Glutamatergic neuron (in vitro differentiated cells): ENCODE measurements at regions not wholly inside any gene's neighbourhood (a gene's known extent, or its start where the extent isn't known, plus 50 kb on each side); places are given as distances from the start of the nearest gene placed in this dataset.

ENCODE experiments used
- DNase-seq: peaks from one replicate; pipeline ENCODE4 v3.0.0; 2022
- H3K27ac Mint-ChIP-seq: one replicate; pipeline ENCODE4 v1.8.0; 2020; ENCODE audit warnings: mild to moderate bottlenecking, mixed read lengths, inconsistent platforms; ENCODE audit not compliant: unreplicated experiment
- H3K27me3 Mint-ChIP-seq: one replicate; pipeline ENCODE4 v1.8.0; 2020; ENCODE audit warnings: mild to moderate bottlenecking, moderate library complexity, mixed read lengths, inconsistent platforms; ENCODE audit not compliant: unreplicated experiment
- H3K36me3 Mint-ChIP-seq: one replicate; pipeline ENCODE4 v1.8.0; 2020; ENCODE audit warnings: mild to moderate bottlenecking, mixed read lengths, inconsistent platforms; ENCODE audit not compliant: unreplicated experiment
- H3K4me1 Mint-ChIP-seq: one replicate; pipeline ENCODE4 v1.8.0; 2020; ENCODE audit warnings: mild to moderate bottlenecking, low read depth, mixed read lengths, inconsistent platforms; ENCODE audit not compliant: unreplicated experiment
- H3K4me3 Mint-ChIP-seq: one replicate; pipeline ENCODE4 v1.8.0; 2020; ENCODE audit warnings: mild to moderate bottlenecking, mixed read lengths, inconsistent platforms; ENCODE audit not compliant: unreplicated experiment
- H3K9me3 Mint-ChIP-seq: one replicate; pipeline ENCODE4 v1.8.0; 2020; ENCODE audit warnings: mild to moderate bottlenecking, moderate library complexity, mixed read lengths, inconsistent platforms; ENCODE audit not compliant: unreplicated experiment
- TF ChIP-seq, protein P1 (sequence below): fragments of 200-600 bp; sonication (generic); IDR thresholded peaks from one replicate; pipeline ENCODE4 v1.5.0; 2021; ENCODE audit not compliant: partially characterized antibody, unreplicated experiment

DNA sequence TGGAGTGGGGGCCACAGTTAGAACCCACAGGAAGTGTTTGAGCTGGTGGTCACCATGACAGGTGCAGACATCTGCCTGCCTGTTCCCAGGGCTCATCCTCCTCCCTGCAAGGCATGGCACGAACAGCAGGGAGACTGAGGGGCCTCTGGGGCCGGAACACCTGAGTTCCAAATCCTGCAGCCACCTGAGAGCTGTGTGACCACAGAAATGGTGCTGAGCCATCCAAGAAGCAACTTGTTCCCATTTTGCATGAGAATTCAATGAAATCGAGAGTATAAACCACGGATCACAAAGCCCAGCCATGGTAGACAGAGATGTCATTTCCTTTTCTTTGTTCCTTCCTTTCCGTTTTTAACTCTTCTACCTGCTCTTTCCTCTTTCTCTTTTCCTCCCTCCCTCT is 268.6 kb downstream of the FOXA2 start:
- no peak for DNase-seq
- no peaks in the 10 kb centered on the region for H3K4me1 Mint-ChIP-seq
- no peaks in the 10 kb centered on the region for H3K36me3 Mint-ChIP-seq
- no peaks in the 10 kb centered on the region for H3K9me3 Mint-ChIP-seq
- no peak overlapping the region for H3K4me3 Mint-ChIP-seq
- H3K27ac Mint-ChIP-seq: no peak overlapping the region
- TF ChIP-seq, protein P1, sequence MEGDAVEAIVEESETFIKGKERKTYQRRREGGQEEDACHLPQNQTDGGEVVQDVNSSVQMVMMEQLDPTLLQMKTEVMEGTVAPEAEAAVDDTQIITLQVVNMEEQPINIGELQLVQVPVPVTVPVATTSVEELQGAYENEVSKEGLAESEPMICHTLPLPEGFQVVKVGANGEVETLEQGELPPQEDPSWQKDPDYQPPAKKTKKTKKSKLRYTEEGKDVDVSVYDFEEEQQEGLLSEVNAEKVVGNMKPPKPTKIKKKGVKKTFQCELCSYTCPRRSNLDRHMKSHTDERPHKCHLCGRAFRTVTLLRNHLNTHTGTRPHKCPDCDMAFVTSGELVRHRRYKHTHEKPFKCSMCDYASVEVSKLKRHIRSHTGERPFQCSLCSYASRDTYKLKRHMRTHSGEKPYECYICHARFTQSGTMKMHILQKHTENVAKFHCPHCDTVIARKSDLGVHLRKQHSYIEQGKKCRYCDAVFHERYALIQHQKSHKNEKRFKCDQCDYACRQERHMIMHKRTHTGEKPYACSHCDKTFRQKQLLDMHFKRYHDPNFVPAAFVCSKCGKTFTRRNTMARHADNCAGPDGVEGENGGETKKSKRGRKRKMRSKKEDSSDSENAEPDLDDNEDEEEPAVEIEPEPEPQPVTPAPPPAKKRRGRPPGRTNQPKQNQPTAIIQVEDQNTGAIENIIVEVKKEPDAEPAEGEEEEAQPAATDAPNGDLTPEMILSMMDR: no peak
- no peaks in the 10 kb centered on the region for H3K27me3 Mint-ChIP-seq

DNA sequence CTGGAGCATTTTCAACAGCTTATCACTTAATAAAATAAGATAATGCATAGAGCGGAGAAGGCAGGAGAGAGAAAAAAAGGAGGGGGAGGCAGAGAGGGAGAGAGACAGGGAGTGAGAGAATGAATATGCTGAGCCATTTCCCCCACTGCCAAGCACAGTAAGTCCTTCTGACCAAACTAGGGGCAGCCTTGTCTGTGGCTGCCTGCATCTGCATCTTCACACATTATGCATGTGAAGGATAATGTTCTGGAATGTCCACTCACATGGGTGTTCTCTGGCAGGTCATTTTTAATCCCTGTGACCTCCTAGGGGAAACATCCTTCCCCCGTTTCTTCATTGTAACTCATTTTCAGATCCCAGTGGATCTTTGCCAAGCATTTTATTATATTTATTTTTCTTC is 269.3 kb downstream of the FOXA2 start:
- Mint-ChIP-seq H3K27me3 (no peaks in the 10 kb centered on the region), H3K9me3 (no peaks in the 10 kb centered on the region)

DNA sequence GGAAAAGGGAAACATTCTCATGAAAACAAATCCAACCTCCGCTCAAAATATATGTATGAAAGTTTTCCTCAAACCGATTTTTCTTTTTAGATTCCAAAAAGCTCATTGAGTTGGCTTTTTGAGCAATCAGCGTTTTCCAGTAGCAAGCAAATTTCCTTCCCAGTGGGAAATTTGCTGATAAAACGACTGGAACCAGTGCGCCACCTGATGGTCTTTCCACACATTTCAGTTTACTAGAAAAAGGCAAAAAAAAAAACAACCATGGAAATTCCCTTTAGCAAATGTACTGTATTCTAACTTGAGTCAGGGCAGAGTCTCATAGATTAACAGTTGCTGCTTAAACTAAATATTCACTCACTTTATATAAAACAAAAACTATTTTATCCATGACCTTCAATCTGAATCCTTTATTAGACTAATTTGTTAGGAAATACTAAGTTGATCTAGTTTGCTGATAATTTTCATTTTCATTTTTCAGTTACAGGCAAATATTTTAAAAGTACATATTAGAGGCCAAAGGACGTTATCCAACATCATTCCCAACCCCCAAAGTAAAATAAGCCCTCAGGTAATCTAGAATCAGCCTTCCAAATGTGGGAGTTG is 271.5 kb downstream of the FOXA2 start:
- peak; percentile 34 for DNase-seq
- no peaks in the 10 kb centered on the region for H3K36me3 Mint-ChIP-seq

More for the DNA sequence above, 269.3 kb downstream of the FOXA2 start:
- H3K4me1 Mint-ChIP-seq: no peaks in the 10 kb centered on the region
- H3K36me3 Mint-ChIP-seq: no peaks in the 10 kb centered on the region
- no peak for DNase-seq
- TF ChIP-seq, protein P1: no peak
- H3K4me3 Mint-ChIP-seq: no peak overlapping the region
- H3K27ac Mint-ChIP-seq: no peak overlapping the region

DNA sequence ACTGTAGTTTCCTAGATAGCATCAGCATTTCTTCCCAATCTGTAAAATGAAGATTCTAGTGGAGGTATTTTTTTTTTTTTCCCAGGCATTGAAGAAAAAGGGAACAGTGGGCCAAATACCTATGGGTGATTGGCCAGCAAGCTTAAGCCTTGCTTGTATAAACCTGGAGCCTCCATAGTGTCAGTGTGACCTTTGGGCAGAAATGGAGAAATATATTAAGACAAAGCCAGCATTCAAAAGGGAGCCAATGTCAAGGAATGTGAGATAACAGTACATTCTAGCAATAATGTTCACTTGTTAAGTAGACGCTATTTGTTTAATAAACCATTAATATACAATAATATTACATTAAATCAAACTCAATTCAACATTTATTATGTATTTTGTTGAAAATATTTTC is 275.4 kb downstream of the FOXA2 start:
- no peaks in the 10 kb centered on the region for H3K36me3 Mint-ChIP-seq

More for the DNA sequence above, 271.5 kb downstream of the FOXA2 start:
- peaks cover 4% of the 10 kb centered on the region for H3K4me1 Mint-ChIP-seq
- H3K27ac Mint-ChIP-seq: no peak overlapping the region
- H3K27me3 Mint-ChIP-seq: no peaks in the 10 kb centered on the region
- no peak overlapping the region for H3K4me3 Mint-ChIP-seq
- TF ChIP-seq, protein P1: peak; percentile 78
- no peaks in the 10 kb centered on the region for H3K9me3 Mint-ChIP-seq

DNA sequence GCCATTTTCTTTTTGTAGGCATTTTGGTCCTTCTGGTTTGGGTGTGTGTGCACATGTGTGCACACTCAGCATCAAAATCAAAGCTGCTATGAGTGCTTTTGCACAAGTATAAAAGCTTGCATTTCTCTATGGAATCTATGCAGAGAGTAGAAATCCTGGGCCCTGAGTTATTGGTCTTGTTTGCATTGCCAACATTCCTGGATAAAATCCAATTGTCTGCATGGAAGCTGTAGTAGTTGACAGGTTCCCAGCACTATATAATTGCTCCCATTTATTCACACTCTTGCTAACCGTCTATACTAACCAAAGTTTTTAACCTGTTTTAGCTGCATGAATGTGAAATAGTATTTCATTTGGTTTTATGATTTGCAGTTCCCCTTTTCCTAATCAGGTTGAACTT is 277.0 kb downstream of the FOXA2 start:
- Mint-ChIP-seq H3K4me3 (no peak overlapping the region), H3K27me3 (no peaks in the 10 kb centered on the region), H3K36me3 (no peaks in the 10 kb centered on the region), H3K9me3 (no peaks in the 10 kb centered on the region), H3K4me1 (peaks cover 4% of the 10 kb centered on the region), H3K27ac (no peak overlapping the region)
- DNase-seq: no peak
- TF ChIP-seq, protein P1: no peak

More for the DNA sequence above, 275.4 kb downstream of the FOXA2 start:
- H3K9me3 Mint-ChIP-seq: no peaks in the 10 kb centered on the region
- H3K4me3 Mint-ChIP-seq: no peak overlapping the region
- DNase-seq: no peak
- peaks cover 4% of the 10 kb centered on the region for H3K4me1 Mint-ChIP-seq
- no peaks in the 10 kb centered on the region for H3K27me3 Mint-ChIP-seq
- TF ChIP-seq, protein P1: no peak
- no peak overlapping the region for H3K27ac Mint-ChIP-seq
